ENCODE measurements at regions not wholly inside any gene's neighbourhood (a gene's known extent, or its start where the extent isn't known, plus 50 kb on each side); places are given as distances from the start of the nearest gene placed in this dataset.
"Not testable (repeated sequence)": the region's sequence is repeated elsewhere in the genome, so short reads cannot be mapped to it uniquely, and the experiment has no call there.

DNA sequence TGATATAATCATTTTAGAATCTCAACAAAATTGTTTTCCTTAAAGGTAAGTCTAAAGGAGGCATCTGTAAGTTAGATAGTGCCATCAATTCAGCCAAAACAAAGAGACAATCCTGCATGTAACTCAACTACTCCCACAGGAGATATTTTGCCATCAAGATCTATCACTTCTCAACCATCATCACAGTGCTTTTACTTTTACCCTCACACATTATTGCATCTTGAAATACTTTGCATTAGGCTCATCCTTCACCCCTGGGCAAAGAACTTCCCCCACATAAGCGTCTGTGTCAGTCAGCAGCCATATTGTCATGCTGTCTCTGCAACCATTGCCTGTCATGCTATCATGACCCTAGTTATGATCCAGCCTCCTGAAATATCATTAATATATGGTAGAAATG lies 54.9 kb upstream of the NLGN1 start:
- DNase-seq (ENCODE audit: extremely low read depth in 1 of 11, low read depth in 9 of 11, low spot score in 4 of 11) = no peak

- DNase-seq (ENCODE audit: extremely low read depth in 1 of 11, low read depth in 9 of 11, low spot score in 4 of 11) = no peak
Observed at GRCh38 chr3:173340626-173341025, 56.9 kb upstream of the NLGN1 start.

GRCh38 chr3:173336261-173336660 lies 61.3 kb upstream of the NLGN1 start:
- DNase-seq (ENCODE audit: extremely low read depth in 1 of 11, low read depth in 9 of 11, low spot score in 4 of 11) = no peak

DNA sequence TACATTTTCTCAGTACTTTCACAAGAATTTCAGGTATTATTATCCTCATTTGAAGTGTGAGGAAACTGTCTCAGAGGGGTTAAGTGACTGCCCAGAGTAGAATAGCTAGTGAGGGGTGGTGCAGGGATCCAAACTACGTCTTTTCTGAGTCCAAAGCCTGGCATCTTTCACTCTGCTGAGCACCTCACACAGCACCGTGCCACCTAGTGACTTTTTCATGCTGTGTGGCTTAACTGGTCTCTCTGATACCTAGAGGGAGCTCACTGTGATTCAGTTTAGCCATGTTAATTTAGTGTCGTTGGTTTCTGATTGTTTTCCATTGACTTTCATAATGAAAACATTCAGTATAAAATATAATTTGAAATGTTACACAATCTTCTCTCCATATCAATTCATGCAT lies 91.4 kb upstream of the NLGN1 start:
- DNase-seq (ENCODE audit: extremely low read depth in 1 of 11, low read depth in 9 of 11, low spot score in 4 of 11) = no peak

DNA sequence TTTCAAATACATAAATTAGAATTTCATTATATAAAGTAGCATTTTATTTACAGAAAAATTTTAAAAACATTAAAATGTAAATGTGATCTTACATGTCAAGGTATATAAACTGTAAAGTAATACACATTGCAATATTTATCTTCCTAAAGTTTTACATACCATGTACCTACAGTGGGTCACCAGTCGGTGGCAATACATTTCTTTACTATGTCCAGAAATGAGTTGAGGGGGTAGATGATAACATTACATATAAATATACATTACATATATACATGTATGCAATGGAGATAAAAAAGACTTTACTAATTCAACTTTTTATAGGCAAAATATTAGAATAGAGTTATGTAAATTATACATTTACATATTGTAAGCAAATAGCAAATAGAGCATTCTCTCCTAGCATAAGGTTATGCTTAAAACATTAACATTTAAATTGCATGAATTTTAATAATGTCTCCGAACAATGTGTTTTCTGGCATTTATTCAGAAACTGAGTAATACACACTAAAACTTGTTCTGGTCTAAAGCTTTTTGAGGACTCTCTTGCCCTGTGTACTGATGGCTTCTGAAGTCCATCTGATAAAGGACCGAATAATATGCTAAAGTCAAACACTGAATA lies 93.3 kb upstream of the NLGN1 start:
- no peak for DNase-seq (ENCODE audit: extremely low read depth in 1 of 11, low read depth in 9 of 11, low spot score in 4 of 11)

- DNase-seq (ENCODE audit: extremely low read depth in 1 of 11, low read depth in 9 of 11, low spot score in 4 of 11) = no peak
Observed at GRCh38 chr3:173301647-173302046, 95.9 kb upstream of the NLGN1 start.

GRCh38 chr3:173289072-173289471 lies 108.5 kb upstream of the NLGN1 start:
- no peak for DNase-seq (ENCODE audit: extremely low read depth in 1 of 11, low read depth in 9 of 11, low spot score in 4 of 11)

- DNase-seq (ENCODE audit: extremely low read depth in 1 of 11, low read depth in 9 of 11, low spot score in 4 of 11) = no peak
Observed at GRCh38 chr3:173287361-173287760, 110.2 kb upstream of the NLGN1 start.

DNA sequence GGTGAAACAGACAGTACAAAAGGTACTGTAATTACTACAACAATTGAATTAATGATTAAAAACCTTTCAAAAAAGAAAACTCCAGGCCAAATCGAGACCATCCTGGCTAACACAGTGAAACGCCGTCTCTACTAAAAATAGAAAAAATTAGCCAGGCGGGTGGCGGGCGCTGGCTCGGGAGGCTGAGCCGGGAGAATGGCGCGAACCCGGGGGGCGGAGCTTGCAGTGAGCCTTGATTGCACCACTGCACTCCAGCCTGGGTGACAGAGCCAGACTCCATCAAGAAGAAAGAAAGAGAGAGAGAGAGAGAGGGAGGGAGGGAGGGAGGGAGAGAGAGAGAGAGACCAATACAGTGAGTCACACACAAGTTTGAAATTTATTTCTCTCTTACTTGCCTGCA lies 111.0 kb upstream of the NLGN1 start:
- DNase-seq (ENCODE audit: extremely low read depth in 1 of 11, low read depth in 9 of 11, low spot score in 4 of 11) = not testable (repeated sequence)

GRCh38 chr3:173284301-173284700 lies 113.2 kb upstream of the NLGN1 start:
- DNase-seq (ENCODE audit: extremely low read depth in 1 of 11, low read depth in 9 of 11, low spot score in 4 of 11) = no peak

- no peak for DNase-seq (ENCODE audit: extremely low read depth in 1 of 11, low read depth in 9 of 11, low spot score in 4 of 11)
Observed at GRCh38 chr3:173275740-173276139, 121.8 kb upstream of the NLGN1 start.

- no peak for DNase-seq (ENCODE audit: extremely low read depth in 1 of 11, low read depth in 9 of 11, low spot score in 4 of 11)
Observed at GRCh38 chr3:173273838-173274237, 123.7 kb upstream of the NLGN1 start.

GRCh38 chr3:173268781-173269180 lies 127.7 kb upstream of the SPATA16 start:
- no peak for DNase-seq (ENCODE audit: extremely low read depth in 1 of 11, low read depth in 9 of 11, low spot score in 4 of 11)

GRCh38 chr3:173267716-173268115 lies 126.7 kb upstream of the SPATA16 start:
- no peak for DNase-seq (ENCODE audit: extremely low read depth in 1 of 11, low read depth in 9 of 11, low spot score in 4 of 11)

GRCh38 chr3:173266441-173266840 lies 125.4 kb upstream of the SPATA16 start:
- no peak for DNase-seq (ENCODE audit: extremely low read depth in 1 of 11, low read depth in 9 of 11, low spot score in 4 of 11)

DNA sequence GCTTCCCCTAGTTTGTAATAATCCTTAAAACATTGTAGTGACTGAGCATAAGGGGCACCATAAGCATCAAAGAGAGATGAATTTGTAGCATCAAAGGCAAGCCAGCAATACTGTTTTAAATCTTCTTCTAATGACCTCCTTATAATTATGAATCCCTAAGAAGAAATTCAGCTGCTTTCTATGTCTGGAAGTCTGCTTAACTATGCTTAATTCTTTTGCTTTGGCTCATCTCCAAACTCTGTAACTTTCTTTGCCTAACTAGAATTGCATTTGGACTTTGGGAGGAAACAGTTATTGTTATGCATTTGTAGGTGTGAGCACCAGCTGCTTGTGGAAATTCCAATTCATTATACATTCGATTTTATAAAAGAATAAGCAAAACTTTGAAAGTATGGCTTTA lies 117.7 kb upstream of the SPATA16 start:
- DNase-seq (ENCODE audit: extremely low read depth in 1 of 11, low read depth in 9 of 11, low spot score in 4 of 11) = peak in 4 of 11 donors; percentile 5 to 9 (median 7)

DNA sequence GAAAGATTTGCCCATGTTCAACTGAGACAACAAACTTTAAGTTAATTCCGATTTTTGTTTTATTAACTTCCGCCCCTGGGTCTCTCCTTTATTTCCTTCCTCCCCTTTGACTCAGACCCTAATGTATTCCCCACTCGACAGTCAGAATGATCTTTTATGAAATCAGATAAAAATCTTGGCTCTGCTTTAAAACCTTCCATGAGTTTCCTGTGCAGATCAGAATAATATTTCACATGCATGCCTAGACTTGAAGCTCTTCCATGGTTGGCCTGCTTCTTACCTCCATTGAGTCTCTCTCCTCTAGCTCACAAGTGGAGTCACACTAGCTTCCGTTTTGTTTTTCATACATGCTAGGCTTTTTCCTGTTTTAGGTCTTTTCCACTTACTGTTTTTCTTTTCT lies 116.8 kb upstream of the SPATA16 start:
- no peak for DNase-seq (ENCODE audit: extremely low read depth in 1 of 11, low read depth in 9 of 11, low spot score in 4 of 11)

DNA sequence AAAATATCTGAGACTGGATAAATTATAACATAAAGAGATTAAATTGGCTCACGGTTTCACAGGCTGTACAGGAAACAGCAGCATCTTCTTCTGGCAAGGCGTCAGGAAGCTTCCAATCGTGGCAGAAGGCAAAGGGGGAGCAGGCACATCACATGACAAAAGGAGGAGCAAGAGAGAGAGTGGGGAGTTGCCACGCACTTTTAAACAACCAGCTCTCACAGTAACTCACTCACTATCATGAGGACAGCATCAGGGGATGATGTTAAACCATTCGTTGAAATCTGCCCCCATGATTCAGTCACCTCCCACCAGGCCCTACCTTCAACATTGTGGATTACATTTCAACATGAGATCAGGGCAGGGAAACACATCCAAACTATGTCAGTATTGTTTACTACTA lies 114.5 kb upstream of the SPATA16 start:
- DNase-seq (ENCODE audit: extremely low read depth in 1 of 11, low read depth in 9 of 11, low spot score in 4 of 11) = no peak

- DNase-seq (ENCODE audit: extremely low read depth in 1 of 11, low read depth in 9 of 11, low spot score in 4 of 11) = no peak
Observed at GRCh38 chr3:173253471-173253870, 112.4 kb upstream of the SPATA16 start.

DNA sequence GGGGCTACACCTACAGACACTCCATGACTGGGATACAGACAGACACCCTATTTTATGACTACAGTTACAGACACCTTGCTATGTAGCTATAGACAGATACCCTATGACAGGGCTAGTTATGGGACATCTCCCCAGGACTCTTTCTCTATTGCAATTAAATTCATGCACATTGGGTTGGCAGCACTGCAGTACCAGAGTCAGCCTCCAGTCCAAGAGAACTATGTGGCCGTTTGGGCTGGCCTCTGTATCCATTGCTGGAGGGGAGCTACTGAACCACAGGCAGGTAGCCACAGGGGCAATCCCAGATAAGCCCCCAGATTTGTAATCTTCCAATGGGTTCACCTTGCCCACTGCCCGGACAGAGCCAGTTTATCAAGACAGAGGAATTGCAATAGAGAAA lies 108.4 kb upstream of the SPATA16 start:
- no peak for DNase-seq (ENCODE audit: extremely low read depth in 1 of 11, low read depth in 9 of 11, low spot score in 4 of 11)

DNA sequence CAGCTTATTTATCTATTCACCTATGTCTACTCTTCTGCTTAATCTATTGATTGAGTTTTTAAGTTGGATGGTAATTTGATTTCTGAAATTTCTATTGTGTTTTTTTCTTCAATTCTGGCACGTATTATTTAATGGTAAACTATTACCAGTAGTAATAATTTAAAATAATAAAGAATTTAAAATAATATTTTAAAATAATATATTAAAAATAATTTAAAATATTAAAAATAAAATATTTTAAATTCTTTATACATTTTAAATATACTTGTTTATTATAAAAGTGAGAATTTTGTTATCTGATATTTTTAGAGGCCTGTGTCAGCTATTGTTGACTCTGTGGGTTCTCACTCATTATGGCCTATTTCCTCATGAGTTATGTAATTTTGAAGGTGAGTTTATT lies 100.7 kb upstream of the SPATA16 start:
- no peak for DNase-seq (ENCODE audit: extremely low read depth in 1 of 11, low read depth in 9 of 11, low spot score in 4 of 11)

- no peak for DNase-seq (ENCODE audit: extremely low read depth in 1 of 11, low read depth in 9 of 11, low spot score in 4 of 11)
Observed at GRCh38 chr3:173238091-173238490, 97.1 kb upstream of the SPATA16 start.

Measured in renal cortex interstitium (tissue), 11 donors.